Keratinocyte (primary cell): ENCODE measurements at regions not wholly inside any gene's neighbourhood (a gene's known extent, or its start where the extent isn't known, plus 50 kb on each side); places are given as distances from the start of the nearest gene placed in this dataset.

Experiments
- DNase-seq: peaks from one replicate; pipeline ENCODE4 v3.0.0-alpha.2; 2011; ENCODE audit warnings: low read depth, missing footprints, low spot score
- FAIRE-seq: peaks from 2 replicates; lab custom pipeline; 2011; peaks lifted over from hg19 to GRCh38; lab: Jason Lieb, UNC
- H2AFZ ChIP-seq: 2 replicates; pipeline ENCODE4 v1.6.0; 2012; ENCODE audit warnings: low read length, control low read depth, inconsistent platforms; ENCODE audit not compliant: control insufficient read depth
- H3K27ac ChIP-seq: 2 replicates; pipeline ENCODE4 v1.5.1; 2011; ENCODE audit warnings: low read length; ENCODE audit not compliant: control insufficient read depth, insufficient read depth
- H3K27me3 ChIP-seq: 3 replicates; pipeline ENCODE4 v1.6.0; 2011; ENCODE audit warnings: low read length; ENCODE audit not compliant: control insufficient read depth, insufficient read depth; ENCODE audit errors: extremely low read depth
- H3K36me3 ChIP-seq, 2 experiments: 2 replicates in 1 of 2; 3 replicates in 1 of 2; pipeline ENCODE4 v1.5.1; 2011; ENCODE audit warnings: low read length in 2 of 2, mild to moderate bottlenecking in 1 of 2; ENCODE audit not compliant: control insufficient read depth in 2 of 2, insufficient read depth in 2 of 2; ENCODE audit errors: extremely low read depth in 1 of 2
- H3K4me1 ChIP-seq: 3 replicates; pipeline ENCODE4 v1.5.1; 2011; ENCODE audit warnings: low read length; ENCODE audit not compliant: control insufficient read depth, insufficient read depth; ENCODE audit errors: extremely low read depth
- H3K4me2 ChIP-seq: 3 replicates; pipeline ENCODE4 v1.6.0; 2011; ENCODE audit warnings: low read depth, low read length; ENCODE audit not compliant: control insufficient read depth, insufficient read depth; ENCODE audit errors: extremely low read depth
- H3K4me3 ChIP-seq, 3 experiments: fragments of 200-600 bp in 1 of 3; sonication (generic) in 1 of 3; 2 replicates in 2 of 3; 3 replicates in 1 of 3; pipeline ENCODE4 v1.5.1; 2011 to 2016; ENCODE audit warnings: low read length in 3 of 3, mild to moderate bottlenecking in 3 of 3, control low read depth in 2 of 3, inconsistent platforms in 1 of 3, low read depth in 1 of 3, mixed read lengths in 1 of 3, mixed run types in 1 of 3, moderate library complexity in 1 of 3; ENCODE audit not compliant: control insufficient read depth in 2 of 3, insufficient read depth in 2 of 3; ENCODE audit errors: extremely low read depth in 1 of 3
- H3K79me2 ChIP-seq: 2 replicates; pipeline ENCODE4 v1.6.0; 2012; ENCODE audit warnings: low read length; ENCODE audit not compliant: control insufficient read depth, insufficient read depth
- H3K9ac ChIP-seq: 3 replicates; pipeline ENCODE4 v1.6.0; 2011; ENCODE audit warnings: low read length; ENCODE audit not compliant: control insufficient read depth, insufficient read depth; ENCODE audit errors: extremely low read depth
- H3K9me1 ChIP-seq: 3 replicates; pipeline ENCODE4 v1.6.0; 2011; ENCODE audit warnings: low read length; ENCODE audit not compliant: control insufficient read depth, insufficient read depth; ENCODE audit errors: extremely low read depth
- H3K9me3 ChIP-seq: 2 replicates; pipeline ENCODE4 v1.5.1; 2012; ENCODE audit warnings: low read depth, low read length; ENCODE audit not compliant: control insufficient read depth
- H4K20me1 ChIP-seq: 3 replicates; pipeline ENCODE4 v1.6.0; 2011; ENCODE audit warnings: low read length; ENCODE audit not compliant: control insufficient read depth, insufficient read depth; ENCODE audit errors: extremely low read depth
- EZH2 ChIP-seq: IDR thresholded peaks from one replicate; pipeline ENCODE4 v1.6.1; 2012; ENCODE audit warnings: inconsistent platforms, mild to moderate bottlenecking, low read length, moderate library complexity
- dilution Hi-C: fragments of 300-500 bp; cut with MboI; formaldehyde crosslinking; loops from one replicate; pipeline ENCODE4 v1.7.0; 2020; ENCODE audit warnings: low sequenced_read_pairs; ENCODE audit not compliant: extremely low pct_ligation_motif_present
- TF ChIP-seq, protein P1 (sequence below), 3 experiments: IDR thresholded peaks in 1 of 3; conservative IDR thresholded peaks in 1 of 3; optimal IDR thresholded peaks in 1 of 3; 2 replicates in 2 of 3; 3 replicates in 1 of 3; pipeline versions ENCODE3 to v1.5.1; 2011; ENCODE audit warnings: low read length in 3 of 3, mild to moderate bottlenecking in 3 of 3, moderate library complexity in 2 of 3, control low read depth in 1 of 3, inconsistent platforms in 1 of 3; ENCODE audit not compliant: insufficient read depth in 2 of 3; ENCODE audit errors: extremely low read depth in 1 of 3

GRCh38 chr1:199356561-199356960 is 670.9 kb upstream of the NR5A2 start:
- Histone ChIP-seq H3K9me1 (no peaks in the 10 kb centered on the region), H3K4me3 (no peak overlapping the region), H3K36me3 (no peaks in the 10 kb centered on the region), H3K27me3 (no peaks in the 10 kb centered on the region), H3K4me2 (no peak overlapping the region), H3K9me3 (no peaks in the 10 kb centered on the region), H2AFZ (no peak overlapping the region), H4K20me1 (no peaks in the 10 kb centered on the region), H3K27ac (no peak overlapping the region), H3K4me1 (no peaks in the 10 kb centered on the region), H3K79me2 (no peaks in the 10 kb centered on the region), H3K9ac (no peak overlapping the region)
- TF ChIP-seq, protein P1, sequence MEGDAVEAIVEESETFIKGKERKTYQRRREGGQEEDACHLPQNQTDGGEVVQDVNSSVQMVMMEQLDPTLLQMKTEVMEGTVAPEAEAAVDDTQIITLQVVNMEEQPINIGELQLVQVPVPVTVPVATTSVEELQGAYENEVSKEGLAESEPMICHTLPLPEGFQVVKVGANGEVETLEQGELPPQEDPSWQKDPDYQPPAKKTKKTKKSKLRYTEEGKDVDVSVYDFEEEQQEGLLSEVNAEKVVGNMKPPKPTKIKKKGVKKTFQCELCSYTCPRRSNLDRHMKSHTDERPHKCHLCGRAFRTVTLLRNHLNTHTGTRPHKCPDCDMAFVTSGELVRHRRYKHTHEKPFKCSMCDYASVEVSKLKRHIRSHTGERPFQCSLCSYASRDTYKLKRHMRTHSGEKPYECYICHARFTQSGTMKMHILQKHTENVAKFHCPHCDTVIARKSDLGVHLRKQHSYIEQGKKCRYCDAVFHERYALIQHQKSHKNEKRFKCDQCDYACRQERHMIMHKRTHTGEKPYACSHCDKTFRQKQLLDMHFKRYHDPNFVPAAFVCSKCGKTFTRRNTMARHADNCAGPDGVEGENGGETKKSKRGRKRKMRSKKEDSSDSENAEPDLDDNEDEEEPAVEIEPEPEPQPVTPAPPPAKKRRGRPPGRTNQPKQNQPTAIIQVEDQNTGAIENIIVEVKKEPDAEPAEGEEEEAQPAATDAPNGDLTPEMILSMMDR (optimal IDR thresholded peaks at IDR 0.05 in 1 of 3, IDR thresholded peaks at IDR 0.05 in 1 of 3, conservative IDR thresholded peaks at IDR 0.05 in 1 of 3; ENCODE audit: extremely low read depth in 1 of 3, insufficient read depth in 2 of 3, low read length in 3 of 3): no peak
- no peak for TF ChIP-seq EZH2
- DNase-seq (no peak), FAIRE-seq (no peak)
- dilution Hi-C loops: no loop called here

DNA sequence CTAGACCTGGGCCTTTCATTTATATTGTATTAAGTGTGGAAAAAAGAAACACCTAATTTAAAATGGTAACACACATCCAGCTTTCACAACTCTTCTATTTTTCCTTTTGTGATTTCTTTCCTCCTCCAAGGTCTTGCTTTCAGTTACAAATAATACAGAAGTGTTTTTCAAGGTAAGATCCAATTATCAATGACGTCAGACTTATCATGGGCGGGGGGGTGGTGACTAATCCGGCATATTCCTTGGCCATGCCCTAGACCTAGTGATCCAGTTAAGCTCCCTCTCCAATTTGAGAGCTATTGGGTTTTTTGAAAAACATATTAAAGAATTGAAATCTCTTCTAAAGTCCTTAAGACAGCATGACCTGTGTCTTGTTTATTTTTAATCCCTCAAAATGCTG is 669.9 kb upstream of the NR5A2 start:
- H3K9me1 ChIP-seq: no peaks in the 10 kb centered on the region
- FAIRE-seq: no peak

More for the DNA sequence above, 669.9 kb upstream of the NR5A2 start:
- Histone ChIP-seq H3K9me3 (no peaks in the 10 kb centered on the region), H3K36me3 (no peaks in the 10 kb centered on the region), H3K4me1 (no peaks in the 10 kb centered on the region), H3K27me3 (no peaks in the 10 kb centered on the region), H2AFZ (no peak overlapping the region), H3K4me2 (no peak overlapping the region), H3K79me2 (no peaks in the 10 kb centered on the region), H4K20me1 (no peaks in the 10 kb centered on the region), H3K9ac (no peak overlapping the region), H3K4me3 (no peak overlapping the region), H3K27ac (no peak overlapping the region)
- DNase-seq: no peak
- TF ChIP-seq, protein P1 (optimal IDR thresholded peaks at IDR 0.05 in 1 of 3, IDR thresholded peaks at IDR 0.05 in 1 of 3, conservative IDR thresholded peaks at IDR 0.05 in 1 of 3; ENCODE audit: extremely low read depth in 1 of 3, insufficient read depth in 2 of 3, low read length in 3 of 3): no peak
- dilution Hi-C loops: no loop called here
